Progenitor cell of endocrine pancreas (in vitro differentiated cells): ENCODE measurements at regions not wholly inside any gene's neighbourhood (a gene's known extent, or its start where the extent isn't known, plus 50 kb on each side); places are given as distances from the start of the nearest gene placed in this dataset.

Experiments used
- DNase-seq: peaks from one replicate; pipeline ENCODE4 v3.0.0; 2021; ENCODE audit warnings: low spot score; ENCODE audit not compliant: unreplicated experiment
- H3K27ac Mint-ChIP-seq: 2 replicates; pipeline ENCODE4 v1.8.0; 2021; ENCODE audit warnings: mild to moderate bottlenecking, moderate library complexity, mixed read lengths
- H3K27me3 Mint-ChIP-seq: 2 replicates; pipeline ENCODE4 v1.8.0; 2021; ENCODE audit warnings: mixed read lengths
- H3K36me3 Mint-ChIP-seq: 2 replicates; pipeline ENCODE4 v1.8.0; 2022; ENCODE audit warnings: mixed read lengths; ENCODE audit not compliant: insufficient read depth
- H3K4me1 Mint-ChIP-seq: 2 replicates; pipeline ENCODE4 v1.8.0; 2021; ENCODE audit warnings: low read depth, mixed read lengths
- H3K4me3 Mint-ChIP-seq: 2 replicates; pipeline ENCODE4 v1.8.0; 2021; ENCODE audit warnings: low read depth, mild to moderate bottlenecking, moderate library complexity, mixed read lengths
- H3K9me3 Mint-ChIP-seq: 2 replicates; pipeline ENCODE4 v1.8.0; 2021; ENCODE audit warnings: low read depth, mixed read lengths
- CTCF ChIP-seq: fragments of 200-600 bp; sonication (generic); IDR thresholded peaks from one replicate; pipeline ENCODE4 v1.5.0; 2021; ENCODE audit warnings: antibody characterized with exemption, mild to moderate bottlenecking; ENCODE audit not compliant: unreplicated experiment

- no peak for TF ChIP-seq CTCF
- no peak overlapping the region for H3K4me3 Mint-ChIP-seq
- H3K27me3 Mint-ChIP-seq = peaks cover 4% of the 10 kb centered on the region
- peaks cover 23% of the 10 kb centered on the region for H3K9me3 Mint-ChIP-seq
- no peaks in the 10 kb centered on the region for H3K4me1 Mint-ChIP-seq
- DNase-seq = no peak
- peaks cover 3% of the 10 kb centered on the region for H3K36me3 Mint-ChIP-seq
- H3K27ac Mint-ChIP-seq = no peak overlapping the region
These were observed 105.1 kb downstream of the BCL2L11 start for GRCh38 chr2:111225856-111226255.

- Mint-ChIP-seq H3K4me3 (no peak overlapping the region), H3K4me1 (no peaks in the 10 kb centered on the region), H3K9me3 (peaks cover 34% of the 10 kb centered on the region), H3K27ac (no peak overlapping the region), H3K27me3 (peaks cover 4% of the 10 kb centered on the region), H3K36me3 (peaks cover 6% of the 10 kb centered on the region)
- no peak for DNase-seq
- no peak for TF ChIP-seq CTCF
These were observed 106.4 kb downstream of the BCL2L11 start for GRCh38 chr2:111226876-111227700.

GRCh38 chr2:111227716-111228141, 107.0 kb downstream of the BCL2L11 start:
- TF ChIP-seq CTCF = no peak
- H3K27me3 Mint-ChIP-seq = peaks cover under 1% of the 10 kb centered on the region
- no peak for DNase-seq
- H3K36me3 Mint-ChIP-seq = peaks cover 6% of the 10 kb centered on the region
- H3K27ac Mint-ChIP-seq = peak overlapping the region; percentile 6
- peaks cover 32% of the 10 kb centered on the region for H3K9me3 Mint-ChIP-seq
- H3K4me1 Mint-ChIP-seq = no peaks in the 10 kb centered on the region
- no peak overlapping the region for H3K4me3 Mint-ChIP-seq

- peaks cover 23% of the 10 kb centered on the region for H3K9me3 Mint-ChIP-seq
- no peak for DNase-seq
- peaks cover 3% of the 10 kb centered on the region for H3K36me3 Mint-ChIP-seq
- peaks cover 2% of the 10 kb centered on the region for H3K27me3 Mint-ChIP-seq
- no peak overlapping the region for H3K27ac Mint-ChIP-seq
- TF ChIP-seq CTCF = no peak
- no peaks in the 10 kb centered on the region for H3K4me1 Mint-ChIP-seq
- no peak overlapping the region for H3K4me3 Mint-ChIP-seq
These were observed 111.0 kb downstream of the BCL2L11 start for GRCh38 chr2:111231532-111232252.

- Mint-ChIP-seq H3K4me1 (no peaks in the 10 kb centered on the region), H3K36me3 (peaks cover 3% of the 10 kb centered on the region), H3K27me3 (peaks cover 2% of the 10 kb centered on the region), H3K9me3 (peaks cover 17% of the 10 kb centered on the region), H3K27ac (no peak overlapping the region), H3K4me3 (no peak overlapping the region)
- no peak for TF ChIP-seq CTCF
- no peak for DNase-seq
These were observed 114.7 kb downstream of the BCL2L11 start for GRCh38 chr2:111235192-111236015.
